ENCODE measurements at regions not wholly inside any gene's neighbourhood (a gene's known extent, or its start where the extent isn't known, plus 50 kb on each side); places are given as distances from the start of the nearest gene placed in this dataset.

- DNase-seq (ENCODE audit: low read depth in 2 of 2): no peak
These were observed 300.6 kb upstream of the LMCD1 start for GRCh38 chr3:8200996-8201395.

- no peak for DNase-seq (ENCODE audit: low read depth in 2 of 2)
These were observed 299.7 kb upstream of the LMCD1 start for GRCh38 chr3:8201886-8202285.

GRCh38 chr3:8204331-8204730 is 297.3 kb upstream of the LMCD1 start:
- no peak for DNase-seq (ENCODE audit: low read depth in 2 of 2)

GRCh38 chr3:8204853-8205650 is 296.6 kb upstream of the LMCD1 start:
- no peak for DNase-seq (ENCODE audit: low read depth in 2 of 2)

GRCh38 chr3:8205881-8206280 is 295.7 kb upstream of the LMCD1 start:
- no peak for DNase-seq (ENCODE audit: low read depth in 2 of 2)

GRCh38 chr3:8206971-8207617 is 294.5 kb upstream of the LMCD1 start:
- no peak for DNase-seq (ENCODE audit: low read depth in 2 of 2)

- DNase-seq (ENCODE audit: low read depth in 2 of 2): no peak
These were observed 290.7 kb upstream of the LMCD1 start for GRCh38 chr3:8210882-8211341.

GRCh38 chr3:8212794-8213193 is 288.8 kb upstream of the LMCD1 start:
- no peak for DNase-seq (ENCODE audit: low read depth in 2 of 2)

- DNase-seq (ENCODE audit: low read depth in 2 of 2): no peak
These were observed 288.3 kb upstream of the LMCD1 start for GRCh38 chr3:8213286-8213685.

- no peak for DNase-seq (ENCODE audit: low read depth in 2 of 2)
These were observed 285.8 kb upstream of the LMCD1 start for GRCh38 chr3:8215821-8216220.

GRCh38 chr3:8218353-8218940 is 283.2 kb upstream of the LMCD1 start:
- DNase-seq (ENCODE audit: low read depth in 2 of 2): no peak

- DNase-seq (ENCODE audit: low read depth in 2 of 2): no peak
These were observed 281.3 kb upstream of the LMCD1 start for GRCh38 chr3:8220291-8220690.

- no peak for DNase-seq (ENCODE audit: low read depth in 2 of 2)
These were observed 277.9 kb upstream of the LMCD1 start for GRCh38 chr3:8223766-8224165.

GRCh38 chr3:8224941-8225340 is 276.7 kb upstream of the LMCD1 start:
- no peak for DNase-seq (ENCODE audit: low read depth in 2 of 2)

GRCh38 chr3:8233938-8234337 is 267.7 kb upstream of the LMCD1 start:
- no peak for DNase-seq (ENCODE audit: low read depth in 2 of 2)

GRCh38 chr3:8236264-8236663 is 265.4 kb upstream of the LMCD1 start:
- no peak for DNase-seq (ENCODE audit: low read depth in 2 of 2)

GRCh38 chr3:8237893-8238292 is 263.7 kb upstream of the LMCD1 start:
- DNase-seq (ENCODE audit: low read depth in 2 of 2): no peak

GRCh38 chr3:8238432-8238831 is 263.2 kb upstream of the LMCD1 start:
- no peak for DNase-seq (ENCODE audit: low read depth in 2 of 2)

GRCh38 chr3:8239095-8239494 is 262.5 kb upstream of the LMCD1 start:
- no peak for DNase-seq (ENCODE audit: low read depth in 2 of 2)

GRCh38 chr3:8239718-8240695 is 261.6 kb upstream of the LMCD1 start:
- peak in 1 of 2 experiments; percentile 7 for DNase-seq (ENCODE audit: low read depth in 2 of 2)

GRCh38 chr3:8246070-8246469 is 255.6 kb upstream of the LMCD1 start:
- DNase-seq (ENCODE audit: low read depth in 2 of 2): no peak

- DNase-seq (ENCODE audit: low read depth in 2 of 2): no peak
These were observed 248.4 kb upstream of the LMCD1 start for GRCh38 chr3:8253201-8253600.
